ENCODE measurements at regions not wholly inside any gene's neighbourhood (a gene's known extent, or its start where the extent isn't known, plus 50 kb on each side); places are given as distances from the start of the nearest gene placed in this dataset.

DNA sequence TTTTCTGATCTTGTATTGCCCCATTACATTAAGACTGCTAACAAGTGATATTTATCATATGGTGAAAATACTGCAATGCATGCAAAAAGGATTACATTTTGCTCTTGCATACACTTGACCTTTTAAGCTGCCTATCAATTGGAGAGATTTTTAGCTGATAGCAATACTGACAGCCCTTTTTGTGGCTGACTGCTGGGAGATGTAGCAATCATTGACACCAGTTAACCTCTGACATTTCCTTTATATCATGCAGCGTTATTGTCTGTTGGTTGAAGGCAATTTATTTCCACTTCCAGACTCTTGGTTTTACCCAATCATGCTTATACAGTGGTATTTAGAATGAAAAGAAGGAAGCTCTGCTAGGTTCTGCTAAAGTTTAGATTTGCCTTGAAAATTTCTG is 364.0 kb downstream of the LMO7 start:
- Histone ChIP-seq H3K4me3 (no peak overlapping the region), H3K4me1 (no peaks in the 10 kb centered on the region), H3K36me3 (no peaks in the 10 kb centered on the region), H3K27me3 (no peaks in the 10 kb centered on the region), H3K27ac (no peak overlapping the region), H3K9me3 (no peaks in the 10 kb centered on the region)
- TF ChIP-seq POLR2AphosphoS5 (IDR thresholded peaks at IDR 0.05; ENCODE audit: insufficient read depth in 1 of 2, low read depth in 1 of 2), result no peak
- DNase-seq (ENCODE audit: extremely low spot score in 2 of 2), result no peak
- intact Hi-C loops (cut with DNase I), result no loop called here

DNA sequence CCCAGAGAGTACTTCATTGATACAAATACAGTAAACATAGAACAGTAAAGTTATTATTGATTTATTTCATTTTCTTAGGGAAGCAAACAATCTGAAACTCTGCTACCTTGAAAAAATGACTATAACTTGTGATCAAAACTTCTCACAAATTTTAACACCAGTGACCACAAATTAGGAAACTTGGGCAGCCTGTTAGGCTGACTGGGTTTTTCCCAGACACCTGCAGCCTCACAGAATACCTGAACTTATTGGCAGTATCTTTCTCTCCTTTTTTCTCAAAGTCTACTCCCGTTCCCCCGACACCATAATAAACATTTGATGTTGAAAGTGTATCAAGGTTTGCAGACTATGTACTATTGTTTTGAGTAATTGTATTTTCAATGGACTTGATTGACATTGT is 360.5 kb downstream of the LMO7 start:
- H3K9me3 ChIP-seq, result no peaks in the 10 kb centered on the region
- intact Hi-C loops (cut with DNase I), result no loop called here
- no peaks in the 10 kb centered on the region for H3K27me3 ChIP-seq
- no peak for TF ChIP-seq POLR2A (IDR thresholded peaks at IDR 0.05)
- H3K27ac ChIP-seq, result no peak overlapping the region
- no peak overlapping the region for H3K4me3 ChIP-seq
- DNase-seq (ENCODE audit: extremely low spot score in 2 of 2), result no peak
- no peaks in the 10 kb centered on the region for H3K36me3 ChIP-seq
- H3K4me1 ChIP-seq, result no peaks in the 10 kb centered on the region

- Histone ChIP-seq H3K27me3 (no peaks in the 10 kb centered on the region), H3K4me1 (no peaks in the 10 kb centered on the region), H3K9me3 (no peaks in the 10 kb centered on the region), H3K36me3 (no peaks in the 10 kb centered on the region), H3K27ac (no peak overlapping the region), H3K4me3 (no peak overlapping the region)
- intact Hi-C loops (cut with DNase I), result no loop called here
- no peak for DNase-seq (ENCODE audit: extremely low spot score in 2 of 2)
- TF ChIP-seq POLR2A (IDR thresholded peaks at IDR 0.05), result no peak
- TF ChIP-seq, protein P1, sequence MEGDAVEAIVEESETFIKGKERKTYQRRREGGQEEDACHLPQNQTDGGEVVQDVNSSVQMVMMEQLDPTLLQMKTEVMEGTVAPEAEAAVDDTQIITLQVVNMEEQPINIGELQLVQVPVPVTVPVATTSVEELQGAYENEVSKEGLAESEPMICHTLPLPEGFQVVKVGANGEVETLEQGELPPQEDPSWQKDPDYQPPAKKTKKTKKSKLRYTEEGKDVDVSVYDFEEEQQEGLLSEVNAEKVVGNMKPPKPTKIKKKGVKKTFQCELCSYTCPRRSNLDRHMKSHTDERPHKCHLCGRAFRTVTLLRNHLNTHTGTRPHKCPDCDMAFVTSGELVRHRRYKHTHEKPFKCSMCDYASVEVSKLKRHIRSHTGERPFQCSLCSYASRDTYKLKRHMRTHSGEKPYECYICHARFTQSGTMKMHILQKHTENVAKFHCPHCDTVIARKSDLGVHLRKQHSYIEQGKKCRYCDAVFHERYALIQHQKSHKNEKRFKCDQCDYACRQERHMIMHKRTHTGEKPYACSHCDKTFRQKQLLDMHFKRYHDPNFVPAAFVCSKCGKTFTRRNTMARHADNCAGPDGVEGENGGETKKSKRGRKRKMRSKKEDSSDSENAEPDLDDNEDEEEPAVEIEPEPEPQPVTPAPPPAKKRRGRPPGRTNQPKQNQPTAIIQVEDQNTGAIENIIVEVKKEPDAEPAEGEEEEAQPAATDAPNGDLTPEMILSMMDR (IDR thresholded peaks at IDR 0.05), result no peak
- TF ChIP-seq POLR2AphosphoS5 (IDR thresholded peaks at IDR 0.05; ENCODE audit: insufficient read depth in 1 of 2, low read depth in 1 of 2), result no peak
These were observed 359.8 kb downstream of the LMO7 start for GRCh38 chr13:75995966-75996365.

GRCh38 chr13:75993823-75994222 is 357.7 kb downstream of the LMO7 start:
- Histone ChIP-seq H3K9me3 (no peaks in the 10 kb centered on the region), H3K36me3 (no peaks in the 10 kb centered on the region), H3K27me3 (no peaks in the 10 kb centered on the region), H3K4me3 (no peak overlapping the region), H3K27ac (no peak overlapping the region), H3K4me1 (no peaks in the 10 kb centered on the region)
- TF ChIP-seq, protein P1 (IDR thresholded peaks at IDR 0.05), result no peak
- TF ChIP-seq POLR2A (IDR thresholded peaks at IDR 0.05) (no peak), POLR2AphosphoS5 (IDR thresholded peaks at IDR 0.05; ENCODE audit: insufficient read depth in 1 of 2, low read depth in 1 of 2) (no peak)
- intact Hi-C loops (cut with DNase I), result no loop called here
- no peak for DNase-seq (ENCODE audit: extremely low spot score in 2 of 2)

GRCh38 chr13:75993241-75993640 is 357.1 kb downstream of the LMO7 start:
- Histone ChIP-seq H3K27ac (no peak overlapping the region), H3K36me3 (no peaks in the 10 kb centered on the region), H3K9me3 (no peaks in the 10 kb centered on the region), H3K4me3 (no peak overlapping the region), H3K4me1 (no peaks in the 10 kb centered on the region), H3K27me3 (no peaks in the 10 kb centered on the region)
- DNase-seq (ENCODE audit: extremely low spot score in 2 of 2), result no peak
- TF ChIP-seq, protein P1 (IDR thresholded peaks at IDR 0.05), result no peak
- intact Hi-C loops (cut with DNase I), result no loop called here

GRCh38 chr13:75986818-75987217 is 350.7 kb downstream of the LMO7 start:
- DNase-seq (ENCODE audit: extremely low spot score in 2 of 2), result no peak
- H3K9me3 ChIP-seq, result no peaks in the 10 kb centered on the region
- H3K4me3 ChIP-seq, result no peak overlapping the region
- intact Hi-C loops (cut with DNase I), result no loop called here
- no peak overlapping the region for H3K27ac ChIP-seq
- TF ChIP-seq POLR2AphosphoS5 (IDR thresholded peaks at IDR 0.05; ENCODE audit: insufficient read depth in 1 of 2, low read depth in 1 of 2) (no peak), POLR2A (IDR thresholded peaks at IDR 0.05) (no peak)
- TF ChIP-seq, protein P1 (IDR thresholded peaks at IDR 0.05), result no peak
- H3K36me3 ChIP-seq, result no peaks in the 10 kb centered on the region
- H3K4me1 ChIP-seq, result no peaks in the 10 kb centered on the region
- no peaks in the 10 kb centered on the region for H3K27me3 ChIP-seq
